GM18517 (cell line): ENCODE measurements at regions not wholly inside any gene's neighbourhood (a gene's known extent, or its start where the extent isn't known, plus 50 kb on each side); places are given as distances from the start of the nearest gene placed in this dataset.

ENCODE experiments used
- ATAC-seq: cut with Tn5 transposase; IDR thresholded peaks from one replicate; pipeline ENCODE4 v1.9.1; 2021; ENCODE audit warnings: mild to moderate bottlenecking, moderate library complexity; ENCODE audit not compliant: unreplicated experiment

DNA sequence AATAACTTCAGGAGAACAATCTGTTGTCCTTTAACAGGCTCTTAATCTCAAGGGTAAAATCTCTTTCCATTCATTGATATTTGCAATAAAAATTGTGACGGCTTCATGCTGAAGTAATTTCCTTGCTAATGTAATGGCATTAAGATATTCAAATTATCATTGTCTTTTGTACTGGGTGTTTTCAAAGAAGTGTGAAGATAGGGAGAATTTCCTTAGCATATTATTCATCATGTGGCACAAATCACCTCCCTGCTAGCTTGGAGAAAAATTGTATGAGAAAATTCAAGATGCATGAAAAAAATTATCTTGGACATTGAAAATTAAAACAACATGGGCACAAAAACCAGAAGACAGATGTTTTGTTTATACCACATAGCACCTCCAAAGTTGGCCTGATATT, 63.6 kb upstream of the ARID2 start:
- no peak for ATAC-seq

DNA sequence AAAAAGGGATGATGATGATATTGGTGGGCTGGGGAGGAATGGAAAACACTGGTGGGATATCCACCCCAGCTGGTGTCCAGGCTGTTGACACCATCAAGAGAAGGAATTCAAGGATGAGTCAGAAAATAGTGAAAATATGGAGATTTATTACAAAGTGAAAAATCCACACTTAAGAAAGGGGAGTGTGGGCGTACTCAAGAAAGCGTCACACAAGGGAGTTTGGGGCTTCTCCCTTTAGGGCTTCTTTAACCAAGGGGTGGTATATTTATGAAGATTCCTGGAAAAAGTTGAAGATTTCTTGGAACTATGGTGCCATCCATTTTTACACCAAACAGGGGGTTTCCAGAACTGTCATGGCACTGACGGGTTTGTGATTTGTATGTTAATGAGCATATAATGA, 63.1 kb upstream of the ARID2 start:
- ATAC-seq = no peak

DNA sequence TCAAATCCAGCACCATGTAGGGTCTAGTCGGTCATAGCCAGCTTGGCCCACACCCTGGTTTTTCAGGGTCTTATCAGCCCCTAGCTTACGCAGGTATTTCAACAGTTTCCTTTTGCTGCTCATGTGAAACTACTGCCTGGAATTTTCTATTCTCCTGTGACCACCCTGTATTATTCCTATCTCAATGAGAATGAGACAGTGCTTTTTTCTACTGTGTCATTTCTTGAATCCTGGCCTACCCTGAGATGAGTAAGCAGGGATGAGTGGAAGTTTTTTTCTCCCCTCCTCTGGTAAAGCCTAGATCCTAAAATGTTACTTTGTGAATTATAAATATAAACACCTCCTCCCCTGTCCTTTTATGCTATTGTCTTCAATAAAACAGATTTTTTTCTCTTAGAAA, 62.7 kb upstream of the ARID2 start:
- ATAC-seq = no peak

DNA sequence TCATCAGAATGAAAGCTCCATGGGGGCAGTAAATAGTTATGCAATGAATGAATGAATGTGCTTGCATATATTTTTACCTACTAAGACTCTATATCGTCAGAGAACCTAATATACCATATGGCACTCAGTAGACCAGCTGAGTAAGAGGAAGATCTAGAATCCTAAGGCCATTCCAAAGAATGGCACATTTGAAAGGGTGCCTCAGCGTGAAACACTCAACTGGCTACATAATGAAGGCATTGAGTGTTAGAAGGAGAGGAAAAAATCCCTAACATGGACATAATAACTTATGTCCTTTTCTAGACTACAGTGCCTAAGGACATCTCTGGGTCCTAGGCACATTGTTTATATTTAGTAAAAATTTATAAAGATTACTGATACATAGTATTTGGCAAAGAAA, 61.7 kb upstream of the ARID2 start:
- ATAC-seq = no peak

DNA sequence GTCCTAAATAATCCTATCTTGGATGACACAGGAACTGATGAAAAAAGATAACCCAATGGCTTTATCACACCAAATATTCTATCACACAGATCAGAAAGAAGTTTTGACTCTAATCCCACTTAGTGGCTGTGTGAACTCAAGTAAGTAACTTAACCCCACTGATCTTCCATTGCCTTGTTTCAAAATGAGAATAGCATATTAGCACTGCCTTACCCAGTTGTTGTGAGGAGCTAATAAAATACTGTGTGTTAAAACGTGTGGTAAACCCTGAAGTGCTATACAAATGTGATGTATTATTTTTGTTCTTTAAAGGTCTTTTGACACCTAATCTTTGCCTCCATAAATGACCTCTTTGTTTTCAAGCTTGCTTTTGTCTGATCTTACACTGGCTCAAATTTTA, 60.9 kb upstream of the ARID2 start:
- peak; percentile 11 for ATAC-seq

DNA sequence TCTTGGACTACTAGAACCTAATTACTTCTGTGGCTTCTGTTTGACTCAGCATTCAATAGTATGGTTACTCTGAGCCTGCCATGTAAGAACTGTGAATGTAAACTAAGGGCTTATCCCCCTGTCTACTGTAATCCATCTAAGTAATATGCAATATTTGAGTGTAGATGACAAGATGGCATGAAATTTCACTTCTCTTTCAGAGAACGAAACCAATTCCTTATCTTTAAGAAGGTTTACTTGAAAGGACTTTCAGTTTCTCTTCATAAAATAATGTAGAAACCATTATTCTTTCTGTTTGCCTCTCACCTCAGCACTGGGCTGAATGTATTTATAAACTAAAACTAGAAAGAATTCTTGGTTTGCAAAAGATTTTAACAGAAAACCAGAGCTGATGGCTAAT, 60.4 kb upstream of the ARID2 start:
- peak; percentile 84 for ATAC-seq

DNA sequence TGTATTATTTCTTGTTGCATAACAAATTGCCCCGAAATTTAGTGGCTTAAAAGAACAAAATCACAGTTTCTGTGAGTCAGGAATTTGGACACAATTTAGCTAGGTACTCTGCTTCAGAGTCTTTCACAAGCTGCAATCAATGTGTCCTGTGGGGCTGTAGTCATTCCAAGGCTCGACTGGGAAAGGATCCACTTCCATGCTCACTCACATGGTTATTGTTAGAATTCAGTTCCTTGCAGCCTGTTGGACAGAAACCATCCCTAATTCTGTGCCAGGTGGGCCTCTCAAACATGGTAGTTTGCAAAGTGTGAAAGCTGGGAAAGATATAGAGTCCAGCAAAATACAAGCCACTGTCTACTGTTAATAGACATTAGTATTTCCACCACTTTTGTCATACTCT, 59.7 kb upstream of the ARID2 start:
- no peak for ATAC-seq

DNA sequence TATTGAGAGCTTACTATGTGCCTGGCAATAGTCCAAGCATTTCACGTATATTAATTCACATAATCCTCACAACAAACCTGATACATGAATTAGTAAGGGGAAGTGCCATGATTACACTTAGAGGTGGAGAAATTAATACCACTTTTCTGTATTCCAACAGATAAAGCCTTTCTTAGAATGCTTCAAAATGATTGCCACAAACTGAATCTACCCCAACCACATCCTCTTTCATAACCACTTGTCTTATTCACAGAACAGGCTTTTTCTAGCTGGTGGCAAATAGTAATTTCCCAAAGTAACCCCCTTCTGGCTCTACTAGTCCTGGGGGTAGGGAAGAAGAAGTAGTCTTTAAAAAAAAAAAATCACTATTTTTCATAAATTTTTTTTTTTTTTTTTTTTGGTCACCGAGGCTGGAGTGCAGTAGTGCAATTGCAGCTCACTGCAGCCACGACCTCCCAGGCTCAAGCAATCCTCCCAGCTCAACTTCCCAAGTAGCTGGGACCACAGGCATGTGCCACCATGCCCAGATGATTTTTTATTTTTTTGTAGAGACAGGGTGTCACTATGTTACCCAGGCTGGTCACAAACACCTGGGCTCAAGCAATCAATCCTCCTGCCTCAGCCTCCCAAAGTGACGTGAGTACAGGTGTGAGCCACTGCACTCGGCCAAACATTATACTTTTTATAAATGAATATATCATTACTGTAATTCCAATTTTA, 59.0 kb upstream of the ARID2 start:
- peak; percentile 61 for ATAC-seq

DNA sequence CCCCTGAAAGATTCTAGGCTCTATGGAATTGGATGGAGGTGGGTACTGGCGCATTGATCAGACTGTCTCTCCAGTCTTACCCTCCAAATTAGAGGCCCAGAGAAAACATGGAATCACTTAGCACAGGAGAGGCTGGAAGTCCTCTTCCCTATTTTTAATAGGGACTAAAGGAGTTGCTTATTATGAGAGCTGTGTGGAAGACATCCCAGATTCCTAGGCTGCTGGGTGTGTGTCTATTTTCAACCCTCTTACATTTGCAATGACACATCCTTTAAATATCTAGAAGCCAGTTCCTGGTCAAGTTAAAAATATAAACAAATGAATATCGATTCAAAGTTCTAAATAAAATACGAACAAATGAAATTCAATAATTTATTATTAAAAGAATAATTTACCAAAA, 58.3 kb upstream of the ARID2 start:
- ATAC-seq = no peak

DNA sequence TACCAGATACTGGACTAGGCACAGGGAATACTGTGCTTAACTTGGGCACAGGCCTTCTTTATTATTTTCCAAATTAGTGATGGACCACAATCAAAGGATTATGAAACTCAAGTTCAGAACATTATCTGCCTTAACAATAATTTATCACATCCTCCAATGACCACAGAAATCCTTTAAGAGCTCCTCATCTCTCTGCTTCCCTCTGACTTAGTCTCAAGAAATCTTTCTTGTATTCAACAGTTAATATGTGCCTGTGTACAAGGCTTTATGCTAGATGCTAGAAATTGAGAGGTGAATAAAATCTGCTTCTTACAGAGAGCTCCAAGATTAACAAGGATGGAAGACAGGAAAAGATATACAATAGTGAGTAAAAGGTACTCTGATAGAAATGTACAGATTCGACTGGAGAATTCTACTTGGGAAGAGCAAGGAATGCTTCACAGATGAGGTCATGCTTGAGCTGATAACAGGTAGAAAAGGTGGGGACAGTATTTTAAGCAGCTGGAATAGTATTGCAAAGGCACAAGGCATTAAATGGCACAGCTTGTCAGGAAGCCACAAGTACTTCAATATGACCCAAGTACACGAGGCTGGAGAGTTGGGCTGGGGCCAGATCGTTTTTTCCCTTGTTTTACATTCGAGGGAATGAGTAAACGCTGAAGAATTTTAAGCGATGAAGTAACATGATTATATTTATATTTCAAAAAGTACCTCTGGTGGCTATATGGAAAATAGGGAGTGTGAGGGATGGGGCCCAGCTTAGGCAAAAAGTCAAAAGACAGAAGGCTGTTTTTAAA, 55.1 kb upstream of the ARID2 start:
- no peak for ATAC-seq

DNA sequence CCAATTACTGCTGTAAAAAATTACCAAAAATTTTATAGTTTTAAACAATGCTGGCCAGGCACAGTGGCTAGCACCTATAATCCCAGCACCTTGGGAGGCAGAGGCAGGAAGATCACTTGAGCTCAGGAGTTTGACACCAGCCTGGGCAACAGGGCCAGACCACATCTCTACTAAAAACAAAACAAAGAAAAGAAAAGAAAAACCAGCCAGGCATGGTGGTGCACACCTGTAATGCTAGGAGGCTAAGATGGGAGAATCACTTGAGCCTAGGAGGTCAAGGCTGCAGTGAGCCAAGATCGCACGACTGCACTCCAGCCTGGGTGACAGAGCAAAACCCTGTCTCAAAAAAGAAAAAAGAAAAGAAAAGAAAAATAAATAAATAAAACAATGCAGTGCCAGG, 54.0 kb upstream of the ARID2 start:
- ATAC-seq = no peak
